Psoas muscle (tissue), 7 donors: ENCODE measurements at regions not wholly inside any gene's neighbourhood (a gene's known extent, or its start where the extent isn't known, plus 50 kb on each side); places are given as distances from the start of the nearest gene placed in this dataset.

ENCODE experiments used
- ATAC-seq, 4 donors: fragments of 200-7000 bp; cut with Tn5 transposase; one replicate each; pipeline ENCODE4 v1.9.1; 2020; ENCODE audit warnings: moderate library complexity in 3 of 4, mild to moderate bottlenecking in 2 of 4
- DNase-seq, 2 donors: peaks; one replicate each; pipeline ENCODE4 v3.0.0-alpha.2; 2020
- H3K27ac ChIP-seq: fragments of 200-600 bp; one replicate; pipeline ENCODE4 v1.8.0; 2022
- H3K27me3 ChIP-seq, 3 donors: fragments of 200-600 bp in 1 of 3; one replicate each; pipeline versions ENCODE4 v1.6.1 to v1.8.0; 2013 to 2022; ENCODE audit warnings: low read length in 2 of 3, mild to moderate bottlenecking in 2 of 3, moderate library complexity in 1 of 3; ENCODE audit not compliant: insufficient read depth in 3 of 3
- H3K36me3 ChIP-seq, 2 donors: fragments of 200-600 bp in 1 of 2; one replicate each; pipeline versions ENCODE4 v1.6.1 to v1.8.0; 2013 to 2022; ENCODE audit warnings: low read depth in 1 of 2, mild to moderate bottlenecking in 1 of 2, moderate library complexity in 1 of 2; ENCODE audit not compliant: insufficient read depth in 1 of 2
- H3K4me1 ChIP-seq: fragments of 200-600 bp; one replicate; pipeline ENCODE4 v1.8.0; 2022
- H3K4me3 ChIP-seq: fragments of 200-600 bp; one replicate; pipeline ENCODE4 v1.8.0; 2022; ENCODE audit warnings: mild to moderate bottlenecking
- H3K9me3 ChIP-seq: fragments of 200-600 bp; one replicate; pipeline ENCODE4 v1.8.0; 2022
- CTCF ChIP-seq: fragments of 200-600 bp; IDR thresholded peaks from one replicate; pipeline ENCODE4 v1.8.0; 2022; ENCODE audit warnings: antibody characterized with exemption
- WGBS, 3 donors: extraction: QIAGEN DNeasy Blood & Tissue Kit; methylation state at CpG; one replicate each; pipeline versions ENCODE4 v1.1.6 to v1.1.7; 2013; 5-methylcytosine and 5-hydroxymethylcytosine counted together
- intact Hi-C, 2 donors: fragments of 100-400 bp; cut with DNase I; formaldehyde crosslinking; loops; one replicate each; pipeline versions ENCODE4 v1.11.0 to v1.14.2; 2022
- donor health status: healthy with polysubstance abuse.
- donor health status: DM: no; HTN: no; CAD: no; lungs with moderate emphysema.
- donor health status: Bipolar disorder and iron deficiency.
- donor health status: healthy.
- donor health status: DM: yes; HTN: yes; CAD: no.
- donor health status: DM: no; HTN: no; CAD: no.
- donor health status: DM: yes; HTN: yes; CAD: no.

- DNase-seq, result no peak
- H3K36me3 ChIP-seq, result no peaks in the 10 kb centered on the region
- no peak for ATAC-seq
- no peak for TF ChIP-seq CTCF
- no peak overlapping the region for H3K4me3 ChIP-seq
- intact Hi-C loops, result no loop called here
- H3K27ac ChIP-seq, result no peak overlapping the region
- H3K4me1 ChIP-seq, result no peaks in the 10 kb centered on the region
- H3K9me3 ChIP-seq, result no peaks in the 10 kb centered on the region
- no peaks in the 10 kb centered on the region for H3K27me3 ChIP-seq
- WGBS, 3 donors, result 66 to 76% (median 73%) methylated on average over 2 of the region's 2 CpGs
Measured at GRCh38 chr2:155708071-155708470, 624.5 kb downstream of the NR4A2 start.

- no peaks in the 10 kb centered on the region for H3K9me3 ChIP-seq
- no peaks in the 10 kb centered on the region for H3K4me1 ChIP-seq
- ATAC-seq, result no peak
- no peak for TF ChIP-seq CTCF
- H3K27ac ChIP-seq, result no peak overlapping the region
- no peak overlapping the region for H3K4me3 ChIP-seq
- WGBS, 3 donors, result 83 to 95% (median 89%) methylated on average over 1 of the region's 1 CpG
- H3K27me3 ChIP-seq, result no peaks in the 10 kb centered on the region
- intact Hi-C loops, result no loop called here
- no peaks in the 10 kb centered on the region for H3K36me3 ChIP-seq
- DNase-seq, result no peak
Measured at GRCh38 chr2:155703917-155704316, 628.6 kb downstream of the NR4A2 start.

GRCh38 chr2:155703048-155703447 lies 629.5 kb downstream of the NR4A2 start:
- intact Hi-C loops, result no loop called here
- Histone ChIP-seq H3K4me1 (no peaks in the 10 kb centered on the region), H3K4me3 (no peak overlapping the region), H3K27me3 (no peaks in the 10 kb centered on the region), H3K27ac (no peak overlapping the region), H3K36me3 (no peaks in the 10 kb centered on the region), H3K9me3 (no peaks in the 10 kb centered on the region)
- WGBS, 3 donors, result 75 to 84% (median 79%) methylated on average over 3 of the region's 3 CpGs
- TF ChIP-seq CTCF, result no peak
- no peak for DNase-seq
- no peak for ATAC-seq

- H3K27ac ChIP-seq, result no peak overlapping the region
- no peak for TF ChIP-seq CTCF
- H3K4me1 ChIP-seq, result no peaks in the 10 kb centered on the region
- no peaks in the 10 kb centered on the region for H3K9me3 ChIP-seq
- intact Hi-C loops, result no loop called here
- no peaks in the 10 kb centered on the region for H3K27me3 ChIP-seq
- ATAC-seq, result no peak
- 32 to 53% (median 53%) methylated on average over 1 of the region's 1 CpG for WGBS, 3 donors
- H3K36me3 ChIP-seq, result no peaks in the 10 kb centered on the region
- DNase-seq, result no peak
- no peak overlapping the region for H3K4me3 ChIP-seq
Measured at GRCh38 chr2:155701721-155702120, 630.8 kb downstream of the NR4A2 start.

GRCh38 chr2:155696571-155696970 lies 636.0 kb downstream of the NR4A2 start:
- TF ChIP-seq CTCF, result no peak
- Histone ChIP-seq H3K27me3 (no peaks in the 10 kb centered on the region), H3K4me3 (no peak overlapping the region), H3K27ac (no peak overlapping the region), H3K36me3 (no peaks in the 10 kb centered on the region), H3K4me1 (no peaks in the 10 kb centered on the region), H3K9me3 (no peaks in the 10 kb centered on the region)
- no peak for DNase-seq
- ATAC-seq, result no peak
- intact Hi-C loops, result no loop called here
- WGBS, 3 donors, result 79 to 82% (median 81%) methylated on average over 2 of the region's 2 CpGs
